Endothelial cell of umbilical vein (primary cell): ENCODE measurements at regions not wholly inside any gene's neighbourhood (a gene's known extent, or its start where the extent isn't known, plus 50 kb on each side); places are given as distances from the start of the nearest gene placed in this dataset.

ENCODE experiments used
- BruUV-seq: library from RNA; stranded (reverse); fragments of 400-500 nt; replicated peaks from 2 replicates; lab custom pipeline; 2021; lab: Mats Ljungman, UMichigan
- CTCF ChIA-PET: fragments of 300-600, 350-600 bp; sonication (Branson Sonifier 250); formaldehyde crosslinking; loops from one replicate; lab custom pipeline; 2021; ENCODE audit warnings: antibody characterized with exemption, inconsistent platforms; lab: Charles Lee
- POLR2A ChIA-PET: fragments of 300-600, 350-600 bp; sonication (Branson Sonifier 250); formaldehyde crosslinking; loops from one replicate; lab custom pipeline; 2021; ENCODE audit warnings: antibody characterized with exemption, inconsistent platforms; lab: Charles Lee
- DNase-seq: peaks from one replicate; pipeline ENCODE4 v3.0.0-alpha.2; 2011; ENCODE audit warnings: low read depth, low spot score
- FAIRE-seq: peaks from 2 replicates; lab custom pipeline; 2011; peaks lifted over from hg19 to GRCh38; lab: Jason Lieb, UNC
- H2AFZ ChIP-seq: 2 replicates; pipeline ENCODE4 v1.6.0; 2012; ENCODE audit warnings: low read depth, low read length, control low read depth, inconsistent platforms
- H3K27ac ChIP-seq: 2 replicates; pipeline ENCODE4 v1.5.1; 2011; ENCODE audit warnings: low read depth, mild to moderate bottlenecking, control low read depth, low read length, moderate library complexity; ENCODE audit not compliant: insufficient read depth
- H3K27me3 ChIP-seq, 2 experiments: 2 replicates each; pipeline versions ENCODE4 v1.6.0 to v1.6.1; 2011; ENCODE audit warnings: low read length in 2 of 2, mixed read lengths in 1 of 2; ENCODE audit not compliant: control insufficient read depth in 2 of 2, insufficient read depth in 2 of 2
- H3K36me3 ChIP-seq, 2 experiments: 2 replicates in 1 of 2; 3 replicates in 1 of 2; pipeline ENCODE4 v1.5.1; 2011; ENCODE audit warnings: low read length in 2 of 2, mild to moderate bottlenecking in 1 of 2, moderate library complexity in 1 of 2; ENCODE audit not compliant: control insufficient read depth in 2 of 2, insufficient read depth in 2 of 2; ENCODE audit errors: extremely low read depth in 1 of 2
- H3K4me1 ChIP-seq: 3 replicates; pipeline ENCODE4 v1.5.1; 2011; ENCODE audit warnings: mild to moderate bottlenecking, low read length; ENCODE audit not compliant: control insufficient read depth, insufficient read depth; ENCODE audit errors: extremely low read depth
- H3K4me2 ChIP-seq: 2 replicates; pipeline ENCODE4 v1.6.1; 2011; ENCODE audit warnings: low read length, control low read depth, mixed read lengths; ENCODE audit not compliant: insufficient read depth
- H3K4me3 ChIP-seq, 3 experiments: fragments of 200-600 bp in 1 of 3; sonication (generic), shearing (Covaris generic) in 1 of 3; replicated peaks in 1 of 3; 2 replicates each; pipeline ENCODE4 v1.5.1; 2011 to 2016; ENCODE audit warnings: control low read depth in 3 of 3, low read length in 3 of 3, mild to moderate bottlenecking in 2 of 3, inconsistent platforms in 1 of 3, low read depth in 1 of 3, moderate library complexity in 1 of 3; ENCODE audit not compliant: insufficient read depth in 1 of 3
- H3K79me2 ChIP-seq: 2 replicates; pipeline ENCODE4 v1.6.0; 2012; ENCODE audit warnings: low read length, inconsistent platforms; ENCODE audit not compliant: control insufficient read depth, insufficient read depth
- H3K9ac ChIP-seq: replicated peaks from 2 replicates; pipeline ENCODE3; 2011; ENCODE audit warnings: low read length, control low read depth; ENCODE audit not compliant: insufficient read depth; ENCODE audit errors: extremely low read depth
- H3K9me1 ChIP-seq: replicated peaks from 3 replicates; pipeline ENCODE4 v1.6.0; 2011; ENCODE audit warnings: mild to moderate bottlenecking, low read length; ENCODE audit not compliant: control insufficient read depth, insufficient read depth; ENCODE audit errors: extremely low read depth
- H3K9me3 ChIP-seq: replicated peaks from 2 replicates; pipeline ENCODE4 v1.5.1; 2012; ENCODE audit warnings: low read length, inconsistent platforms; ENCODE audit not compliant: control insufficient read depth, insufficient read depth
- H4K20me1 ChIP-seq: replicated peaks from 2 replicates; pipeline ENCODE3; 2011; ENCODE audit warnings: mild to moderate bottlenecking, low read length; ENCODE audit not compliant: control insufficient read depth, insufficient read depth; ENCODE audit errors: extremely low read depth
- CTCF ChIP-seq, 2 donors: IDR thresholded peaks; 1 replicate in 1 of 2; 2 replicates in 1 of 2; pipeline ENCODE4 v1.5.1; 2011; ENCODE audit warnings: low read length in 2 of 2, mild to moderate bottlenecking in 2 of 2, moderate library complexity in 2 of 2, control low read depth in 1 of 2, inconsistent platforms in 1 of 2, low read depth in 1 of 2; ENCODE audit not compliant: insufficient read depth in 1 of 2; ENCODE audit errors: extremely low read depth in 1 of 2
- EZH2 ChIP-seq: IDR thresholded peaks from 2 replicates; pipeline ENCODE4 v1.6.1; 2012; ENCODE audit warnings: borderline replicate concordance, low read depth, mild to moderate bottlenecking, moderate library complexity, low read length, inconsistent platforms; ENCODE audit not compliant: severe bottlenecking
- FOS ChIP-seq: IDR thresholded peaks from 2 replicates; pipeline ENCODE4 v1.6.1; 2011; ENCODE audit warnings: mild to moderate bottlenecking, low read length, moderate library complexity, borderline replicate concordance; ENCODE audit not compliant: insufficient read depth
- GATA2 ChIP-seq: IDR thresholded peaks from 2 replicates; pipeline ENCODE4 v1.7.0; 2011; ENCODE audit warnings: low read depth, mild to moderate bottlenecking, moderate library complexity, mixed read lengths, low read length; ENCODE audit not compliant: insufficient read length, insufficient read depth
- JUN ChIP-seq: IDR thresholded peaks from 2 replicates; pipeline ENCODE4 v1.6.1; 2011; ENCODE audit warnings: borderline replicate concordance, low read depth; ENCODE audit not compliant: insufficient read length, insufficient read depth
- MAX ChIP-seq: IDR thresholded peaks from 2 replicates; pipeline ENCODE4 v1.6.1; 2011; ENCODE audit not compliant: insufficient read depth, insufficient read length
- MYC ChIP-seq: IDR thresholded peaks from one replicate; pipeline ENCODE4 v1.6.1; 2011; ENCODE audit warnings: mild to moderate bottlenecking, low read depth, low read length
- POLR2A ChIP-seq: IDR thresholded peaks from 2 replicates; pipeline ENCODE4 v1.6.1; 2012; ENCODE audit warnings: low read depth, mild to moderate bottlenecking, control low read depth, low read length
- POLR2AphosphoS5 ChIP-seq: IDR thresholded peaks from 2 replicates; pipeline ENCODE4 v1.6.1; 2012; ENCODE audit warnings: low read depth, mild to moderate bottlenecking, control low read depth, low read length, moderate library complexity; ENCODE audit not compliant: insufficient read depth
- dilution Hi-C: fragments of 300-500 bp; cut with MboI; formaldehyde crosslinking; loops from one replicate; pipeline ENCODE4 v1.15.0; 2019; ENCODE audit warnings: low sequenced_read_pairs; ENCODE audit not compliant: extremely low pct_ligation_motif_present
- intact Hi-C: fragments of 100-400 bp; cut with micrococcal nuclease; formaldehyde crosslinking; loops from one replicate; pipeline ENCODE4 v1.10.0; 2022

GRCh38 chr13:40102854-40103253 lies 447.4 kb downstream of the COG6 start:
- dilution Hi-C loops, result no loop called here
- intact Hi-C loops, result no loop called here
- no peak for TF ChIP-seq MAX
- no peak for TF ChIP-seq POLR2AphosphoS5
- TF ChIP-seq CTCF (IDR thresholded peaks at IDR 0.05; ENCODE audit: extremely low read depth in 1 of 2, insufficient read depth in 1 of 2, low read depth in 1 of 2, low read length in 2 of 2), result no peak
- no peak for TF ChIP-seq EZH2
- TF ChIP-seq JUN, result no peak
- no peak for TF ChIP-seq FOS
- no peak for TF ChIP-seq POLR2A
- TF ChIP-seq MYC, result no peak
- TF ChIP-seq GATA2, result no peak
- ChIA-PET CTCF (interaction anchor here (1.1 kb wide), 1 partner anchor 16 kb away, joined by 3 read pairs; no protein-coding TSS in a partner anchor), POLR2A (no interaction called here)
- Histone ChIP-seq H4K20me1 (no peaks in the 10 kb centered on the region), H3K4me2 (no peak overlapping the region), H3K9me3 (no peaks in the 10 kb centered on the region), H2AFZ (no peak overlapping the region), H3K4me3 (no peak overlapping the region), H3K36me3 (no peaks in the 10 kb centered on the region), H3K9me1 (no peaks in the 10 kb centered on the region), H3K27ac (no peak overlapping the region), H3K4me1 (no peaks in the 10 kb centered on the region), H3K9ac (no peak overlapping the region), H3K27me3 (no peaks in the 10 kb centered on the region), H3K79me2 (no peaks in the 10 kb centered on the region)
- no TSS peak for BruUV-seq
- no peak for FAIRE-seq
- no peak for DNase-seq
